Activated T-helper 1 cell treated with anti-CD3 and anti-CD28 coated beads, Interleukin-12 subunit alpha, Interleukin-12 subunit beta, Interleukin-2, Interleukin-4 antibody, amounts not matched to agents 30 ng/mL and 10 ng/mL and 1 ng/mL, durations not matched to agents 14 hours and 24 hours and 36 hours (primary cell): ENCODE measurements at regions not wholly inside any gene's neighbourhood (a gene's known extent, or its start where the extent isn't known, plus 50 kb on each side); places are given as distances from the start of the nearest gene placed in this dataset.

Source experiments
- DNase-seq: peaks from one replicate; pipeline ENCODE4 v3.0.0; 2021; ENCODE audit warnings: low spot score
- H3K27ac Mint-ChIP-seq: one replicate; pipeline ENCODE4 v1.8.0; 2021; ENCODE audit warnings: mild to moderate bottlenecking, mixed read lengths
- H3K27me3 Mint-ChIP-seq: one replicate; pipeline ENCODE4 v1.8.0; 2022; ENCODE audit warnings: mild to moderate bottlenecking, moderate library complexity, mixed read lengths; ENCODE audit not compliant: insufficient read depth
- H3K36me3 Mint-ChIP-seq: one replicate; pipeline ENCODE4 v1.8.0; 2021; ENCODE audit warnings: low read depth, mixed read lengths
- H3K4me1 Mint-ChIP-seq: one replicate; pipeline ENCODE4 v1.8.0; 2021; ENCODE audit warnings: low read depth, mixed read lengths
- H3K4me3 Mint-ChIP-seq: one replicate; pipeline ENCODE4 v1.8.0; 2021; ENCODE audit warnings: mild to moderate bottlenecking, moderate library complexity, mixed read lengths
- H3K9me3 Mint-ChIP-seq: one replicate; pipeline ENCODE4 v1.8.0; 2021; ENCODE audit warnings: mixed read lengths
- intact Hi-C: fragments of 100-400 bp; cut with micrococcal nuclease; formaldehyde crosslinking; loops from one replicate; pipeline ENCODE4 v1.15.1; 2024

- no peaks in the 10 kb centered on the region for H3K4me1 Mint-ChIP-seq
- no peaks in the 10 kb centered on the region for H3K9me3 Mint-ChIP-seq
- intact Hi-C loops, result no loop called here
- H3K27ac Mint-ChIP-seq, result no peak overlapping the region
- no peak for DNase-seq
- H3K36me3 Mint-ChIP-seq, result no peaks in the 10 kb centered on the region
- no peaks in the 10 kb centered on the region for H3K27me3 Mint-ChIP-seq
- no peak overlapping the region for H3K4me3 Mint-ChIP-seq
These were observed 258.4 kb upstream of the CACNA2D1 start for GRCh38 chr7:82701949-82702348.

- Mint-ChIP-seq H3K27ac (no peak overlapping the region), H3K4me3 (no peak overlapping the region), H3K27me3 (no peaks in the 10 kb centered on the region), H3K9me3 (no peaks in the 10 kb centered on the region), H3K4me1 (no peaks in the 10 kb centered on the region), H3K36me3 (no peaks in the 10 kb centered on the region)
- intact Hi-C loops, result no loop called here
- no peak for DNase-seq
These were observed 257.2 kb upstream of the CACNA2D1 start for GRCh38 chr7:82700741-82701140.

- no peaks in the 10 kb centered on the region for H3K27me3 Mint-ChIP-seq
- H3K4me1 Mint-ChIP-seq, result no peaks in the 10 kb centered on the region
- DNase-seq, result no peak
- no peaks in the 10 kb centered on the region for H3K36me3 Mint-ChIP-seq
- intact Hi-C loops, result no loop called here
- H3K9me3 Mint-ChIP-seq, result no peaks in the 10 kb centered on the region
- no peak overlapping the region for H3K4me3 Mint-ChIP-seq
- H3K27ac Mint-ChIP-seq, result no peak overlapping the region
These were observed 256.2 kb upstream of the CACNA2D1 start for GRCh38 chr7:82699773-82700186.

- no peak for DNase-seq
- intact Hi-C loops, result no loop called here
- H3K9me3 Mint-ChIP-seq, result no peaks in the 10 kb centered on the region
- no peaks in the 10 kb centered on the region for H3K36me3 Mint-ChIP-seq
- no peaks in the 10 kb centered on the region for H3K27me3 Mint-ChIP-seq
- no peaks in the 10 kb centered on the region for H3K4me1 Mint-ChIP-seq
- no peak overlapping the region for H3K27ac Mint-ChIP-seq
- H3K4me3 Mint-ChIP-seq, result no peak overlapping the region
These were observed 254.3 kb upstream of the CACNA2D1 start for GRCh38 chr7:82697897-82698296.

GRCh38 chr7:82696631-82697030, 253.1 kb upstream of the CACNA2D1 start:
- intact Hi-C loops, result no loop called here
- no peaks in the 10 kb centered on the region for H3K27me3 Mint-ChIP-seq
- no peak for DNase-seq
- H3K4me3 Mint-ChIP-seq, result no peak overlapping the region
- no peak overlapping the region for H3K27ac Mint-ChIP-seq
- no peaks in the 10 kb centered on the region for H3K36me3 Mint-ChIP-seq
- no peaks in the 10 kb centered on the region for H3K9me3 Mint-ChIP-seq
- H3K4me1 Mint-ChIP-seq, result no peaks in the 10 kb centered on the region

- Mint-ChIP-seq H3K9me3 (no peaks in the 10 kb centered on the region), H3K4me1 (no peaks in the 10 kb centered on the region), H3K27ac (no peak overlapping the region), H3K27me3 (no peaks in the 10 kb centered on the region), H3K36me3 (no peaks in the 10 kb centered on the region), H3K4me3 (no peak overlapping the region)
- DNase-seq, result no peak
- intact Hi-C loops, result no loop called here
These were observed 250.4 kb upstream of the CACNA2D1 start for GRCh38 chr7:82694022-82694421.

- Mint-ChIP-seq H3K4me3 (no peak overlapping the region), H3K9me3 (no peaks in the 10 kb centered on the region), H3K27ac (no peak overlapping the region), H3K27me3 (no peaks in the 10 kb centered on the region), H3K4me1 (no peaks in the 10 kb centered on the region), H3K36me3 (no peaks in the 10 kb centered on the region)
- DNase-seq, result no peak
- intact Hi-C loops, result no loop called here
These were observed 247.4 kb upstream of the CACNA2D1 start for GRCh38 chr7:82690929-82691328.

GRCh38 chr7:82685214-82685613, 241.6 kb upstream of the CACNA2D1 start:
- no peak overlapping the region for H3K4me3 Mint-ChIP-seq
- no peaks in the 10 kb centered on the region for H3K27me3 Mint-ChIP-seq
- H3K27ac Mint-ChIP-seq, result no peak overlapping the region
- intact Hi-C loops, result no loop called here
- no peaks in the 10 kb centered on the region for H3K9me3 Mint-ChIP-seq
- no peaks in the 10 kb centered on the region for H3K4me1 Mint-ChIP-seq
- no peak for DNase-seq
- no peaks in the 10 kb centered on the region for H3K36me3 Mint-ChIP-seq

- intact Hi-C loops, result no loop called here
- H3K4me3 Mint-ChIP-seq, result peak overlapping the region; percentile 2
- H3K4me1 Mint-ChIP-seq, result peaks cover 17% of the 10 kb centered on the region
- peaks cover 10% of the 10 kb centered on the region for H3K9me3 Mint-ChIP-seq
- no peaks in the 10 kb centered on the region for H3K36me3 Mint-ChIP-seq
- H3K27me3 Mint-ChIP-seq, result no peaks in the 10 kb centered on the region
- DNase-seq, result no peak
- peak overlapping the region; percentile 85 for H3K27ac Mint-ChIP-seq
These were observed 235.1 kb upstream of the CACNA2D1 start for GRCh38 chr7:82678716-82679115.

- Mint-ChIP-seq H3K9me3 (peaks cover 10% of the 10 kb centered on the region), H3K36me3 (no peaks in the 10 kb centered on the region), H3K4me1 (peaks cover 17% of the 10 kb centered on the region), H3K4me3 (no peak overlapping the region), H3K27me3 (no peaks in the 10 kb centered on the region), H3K27ac (peak overlapping the region; percentile 85)
- intact Hi-C loops, result no loop called here
- DNase-seq, result no peak
These were observed 234.7 kb upstream of the CACNA2D1 start for GRCh38 chr7:82678259-82678658.

GRCh38 chr7:82677493-82677892, 233.9 kb upstream of the CACNA2D1 start:
- Mint-ChIP-seq H3K9me3 (peaks cover 10% of the 10 kb centered on the region), H3K36me3 (no peaks in the 10 kb centered on the region), H3K27ac (peak overlapping the region; percentile 69), H3K27me3 (no peaks in the 10 kb centered on the region), H3K4me3 (peak overlapping the region; percentile 7), H3K4me1 (peaks cover 17% of the 10 kb centered on the region)
- peak; percentile 43 for DNase-seq
- intact Hi-C loops, result no loop called here

GRCh38 chr7:82676777-82677463, 233.3 kb upstream of the CACNA2D1 start:
- DNase-seq, result no peak
- Mint-ChIP-seq H3K27ac (no peak overlapping the region), H3K27me3 (no peaks in the 10 kb centered on the region), H3K4me3 (no peak overlapping the region), H3K9me3 (peaks cover 10% of the 10 kb centered on the region), H3K36me3 (no peaks in the 10 kb centered on the region), H3K4me1 (peaks cover 17% of the 10 kb centered on the region)
- intact Hi-C loops, result no loop called here

GRCh38 chr7:82675396-82675795, 231.8 kb upstream of the CACNA2D1 start:
- no peak overlapping the region for H3K4me3 Mint-ChIP-seq
- peaks cover 10% of the 10 kb centered on the region for H3K9me3 Mint-ChIP-seq
- H3K36me3 Mint-ChIP-seq, result no peaks in the 10 kb centered on the region
- DNase-seq, result no peak
- H3K27me3 Mint-ChIP-seq, result no peaks in the 10 kb centered on the region
- H3K4me1 Mint-ChIP-seq, result peaks cover 17% of the 10 kb centered on the region
- intact Hi-C loops, result no loop called here
- H3K27ac Mint-ChIP-seq, result no peak overlapping the region

- Mint-ChIP-seq H3K9me3 (peaks cover 10% of the 10 kb centered on the region), H3K36me3 (no peaks in the 10 kb centered on the region), H3K4me1 (peaks cover 17% of the 10 kb centered on the region), H3K27me3 (no peaks in the 10 kb centered on the region), H3K27ac (no peak overlapping the region), H3K4me3 (no peak overlapping the region)
- intact Hi-C loops, result no loop called here
- DNase-seq, result no peak
These were observed 230.7 kb upstream of the CACNA2D1 start for GRCh38 chr7:82674268-82674667.
